Hippocampal formation (tissue), 2 donors: ENCODE measurements at regions not wholly inside any gene's neighbourhood (a gene's known extent, or its start where the extent isn't known, plus 50 kb on each side); places are given as distances from the start of the nearest gene placed in this dataset.

Experiments used
- DNase-seq, 2 donors: peaks; one replicate each; lab custom pipeline; 2025; lab: John Stamatoyannopoulos, UW

DNA sequence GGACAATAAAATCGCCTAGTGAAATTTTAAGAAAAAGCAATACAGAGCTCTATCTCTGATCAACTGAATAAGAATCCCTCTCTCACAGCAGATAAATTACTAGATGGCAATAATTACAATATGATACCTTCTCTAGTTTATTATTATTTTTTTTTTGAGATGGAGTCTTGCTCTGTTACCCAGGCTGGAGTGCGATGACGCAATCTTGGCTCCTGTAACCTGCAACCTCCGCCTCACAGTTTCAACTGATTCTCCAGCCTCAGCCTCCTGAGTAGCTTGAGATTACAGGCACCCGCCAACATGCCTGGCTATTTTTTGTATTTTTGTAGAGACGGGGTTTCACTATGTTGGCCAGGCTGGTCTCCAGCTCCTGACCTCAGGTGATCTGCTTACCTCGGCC, 129.3 kb upstream of the PTCHD4 start:
- DNase-seq = no peak

DNA sequence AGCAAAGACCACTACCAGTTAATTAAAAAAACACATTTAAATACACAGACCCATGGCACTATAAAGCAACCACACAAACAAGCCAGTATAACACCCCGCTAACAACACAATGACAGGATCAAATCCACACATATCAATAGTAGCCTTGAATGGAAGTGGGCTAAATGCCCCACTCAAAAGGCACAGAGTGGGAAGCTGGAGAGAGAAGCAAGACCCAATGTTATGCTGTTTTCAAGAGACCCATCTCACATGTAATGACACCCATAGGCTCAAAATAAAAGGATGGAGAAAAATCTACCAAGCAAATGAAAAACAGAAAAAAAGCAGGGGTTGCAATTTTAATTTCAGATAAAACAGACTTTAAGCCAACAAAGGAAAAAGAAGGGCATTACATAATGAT, 125.4 kb upstream of the PTCHD4 start:
- DNase-seq = no peak

DNA sequence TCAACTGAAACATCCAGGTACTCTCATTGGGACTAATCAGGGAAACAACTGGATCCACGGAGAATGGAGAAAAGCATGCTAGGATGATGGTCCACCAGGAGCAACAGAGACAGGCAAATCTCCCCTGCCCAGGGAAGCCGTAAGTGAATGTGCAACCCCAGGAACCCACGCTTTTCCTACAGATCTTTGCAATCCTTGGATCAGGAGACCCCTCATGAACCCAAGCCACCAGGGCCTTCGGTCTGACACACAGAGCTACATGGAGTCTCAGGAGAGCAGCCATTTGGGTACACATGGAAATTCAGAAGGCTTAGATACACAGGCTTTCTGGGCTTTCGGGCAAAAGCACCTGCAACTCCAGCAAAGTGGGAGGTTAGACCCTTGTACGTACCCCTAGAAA, 122.1 kb upstream of the PTCHD4 start:
- DNase-seq = no peak

GRCh38 chr6:48229841-48230240, 118.8 kb upstream of the PTCHD4 start:
- DNase-seq = no peak

DNA sequence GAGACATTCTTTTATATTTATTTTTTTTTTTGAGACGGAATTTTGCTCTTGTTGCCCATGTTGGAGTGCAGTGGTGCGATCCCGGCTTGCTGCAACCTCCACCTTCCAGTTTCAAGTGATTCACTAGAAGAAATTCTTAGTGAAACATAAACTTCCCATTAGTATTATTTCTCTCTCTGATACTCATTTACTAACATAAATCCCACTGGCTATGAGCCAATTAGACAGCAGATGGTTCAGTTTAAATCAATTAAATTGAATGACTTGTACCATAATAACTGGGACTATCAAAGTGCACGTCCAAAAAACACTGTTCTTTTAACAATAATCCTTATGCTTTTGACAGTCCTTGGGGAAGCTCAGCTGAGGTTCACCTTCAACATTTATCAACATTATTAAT, 111.2 kb upstream of the PTCHD4 start:
- DNase-seq = no peak

- DNase-seq = no peak
Measured at GRCh38 chr6:48213076-48213788, 102.2 kb upstream of the PTCHD4 start.

DNA sequence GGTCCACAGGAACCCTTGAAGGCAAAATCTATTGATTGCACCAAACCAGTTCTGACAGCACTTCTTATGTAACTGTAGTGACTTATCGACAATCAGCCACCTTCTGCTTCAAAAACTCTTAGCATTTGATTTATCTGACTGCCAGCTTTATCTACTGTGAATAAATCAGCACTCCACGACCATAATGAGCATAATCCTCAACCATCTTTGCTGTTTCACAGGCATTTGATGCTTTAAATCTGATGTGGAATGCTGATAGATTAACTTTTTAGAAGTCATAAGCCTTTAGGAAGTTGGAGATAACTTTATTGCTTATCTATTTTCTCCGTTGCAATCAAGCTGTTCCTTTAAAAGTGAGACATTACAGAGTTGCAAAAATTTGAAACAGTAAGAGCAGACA, 101.5 kb upstream of the PTCHD4 start:
- no peak for DNase-seq

- no peak for DNase-seq
Measured at GRCh38 chr6:48206091-48206490, 95.1 kb upstream of the PTCHD4 start.

DNA sequence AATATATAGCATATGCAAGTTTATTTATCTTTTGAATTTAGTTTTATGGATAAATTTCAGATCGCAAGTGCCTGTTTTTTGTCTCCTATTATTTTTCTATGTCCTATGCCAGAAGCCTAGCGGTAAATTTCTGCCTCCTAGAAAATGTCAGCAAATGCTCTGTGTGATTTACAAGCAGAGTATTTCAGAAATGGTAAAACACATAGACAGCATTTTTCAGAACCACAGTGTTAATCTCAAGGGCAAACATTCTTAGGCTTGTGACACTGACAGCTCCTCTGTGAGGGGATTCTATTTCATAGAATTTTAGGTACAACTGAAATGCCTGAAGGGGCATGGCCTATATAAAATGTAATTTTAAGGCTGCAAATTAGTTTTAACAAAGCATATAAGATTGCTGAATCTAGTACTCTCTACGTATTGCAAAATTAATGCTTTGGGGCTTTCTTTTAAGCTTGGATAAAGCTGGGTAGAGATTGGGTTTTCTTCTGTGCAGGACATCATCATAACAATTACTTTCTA, 89.9 kb upstream of the PTCHD4 start:
- no peak for DNase-seq

DNA sequence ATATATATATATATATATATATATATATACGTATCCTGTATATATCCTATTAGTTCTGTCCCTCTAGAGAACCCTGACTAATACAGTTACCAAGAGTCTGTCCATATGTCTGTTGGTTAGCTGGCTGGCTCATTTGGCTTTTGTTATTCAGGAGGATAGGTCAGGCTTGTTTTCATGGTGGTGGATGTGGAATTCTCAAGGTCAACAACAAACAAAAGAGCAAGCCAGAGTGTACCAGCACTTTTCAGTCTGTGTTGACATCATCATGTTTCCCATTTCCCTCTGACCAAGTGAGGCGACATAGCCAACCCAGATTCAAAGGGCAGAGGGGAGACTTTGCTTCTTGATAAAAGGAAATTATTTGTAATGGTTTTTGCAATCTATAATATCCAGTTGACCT, 88.5 kb upstream of the PTCHD4 start:
- no peak for DNase-seq

- no peak for DNase-seq
Measured at GRCh38 chr6:48197941-48198340, 86.9 kb upstream of the PTCHD4 start.

DNA sequence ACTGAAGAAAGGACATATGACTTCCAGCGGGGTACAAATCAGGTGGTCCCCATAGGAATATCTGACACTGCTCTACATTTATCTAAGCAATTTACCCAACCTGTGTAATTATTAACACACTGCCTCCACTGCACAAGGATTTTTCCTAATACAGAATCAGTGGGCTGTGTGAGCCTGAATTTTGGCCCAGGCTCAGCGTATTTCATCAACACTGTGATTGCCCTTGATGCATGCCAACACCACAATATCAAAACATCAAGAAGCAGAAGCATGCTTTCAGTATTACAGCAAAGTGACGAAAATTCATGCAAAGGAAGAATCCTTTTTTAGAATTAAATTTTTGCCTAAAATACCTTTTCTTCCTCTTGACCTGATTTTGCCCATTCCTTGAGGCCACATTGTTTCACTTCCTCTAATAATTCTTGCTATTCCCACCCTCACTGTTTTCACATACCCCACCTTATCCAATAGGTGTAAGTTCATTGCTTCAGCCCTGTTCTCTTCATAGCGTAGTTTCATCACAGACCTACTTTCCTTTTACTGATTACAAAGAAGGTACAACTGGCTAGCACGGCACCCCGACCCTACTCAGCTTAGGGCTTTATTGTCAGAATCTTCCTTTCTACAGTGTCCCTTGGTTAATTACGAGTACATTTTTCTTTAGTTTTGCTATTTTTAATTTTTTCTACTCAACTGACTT, 83.7 kb upstream of the PTCHD4 start:
- DNase-seq = no peak

- no peak for DNase-seq
Measured at GRCh38 chr6:48188158-48188557, 77.2 kb upstream of the PTCHD4 start.

GRCh38 chr6:48186746-48187145, 75.7 kb upstream of the PTCHD4 start:
- no peak for DNase-seq

- no peak for DNase-seq
Measured at GRCh38 chr6:48184648-48185047, 73.7 kb upstream of the PTCHD4 start.

GRCh38 chr6:48183811-48184605, 73.0 kb upstream of the PTCHD4 start:
- no peak for DNase-seq

DNA sequence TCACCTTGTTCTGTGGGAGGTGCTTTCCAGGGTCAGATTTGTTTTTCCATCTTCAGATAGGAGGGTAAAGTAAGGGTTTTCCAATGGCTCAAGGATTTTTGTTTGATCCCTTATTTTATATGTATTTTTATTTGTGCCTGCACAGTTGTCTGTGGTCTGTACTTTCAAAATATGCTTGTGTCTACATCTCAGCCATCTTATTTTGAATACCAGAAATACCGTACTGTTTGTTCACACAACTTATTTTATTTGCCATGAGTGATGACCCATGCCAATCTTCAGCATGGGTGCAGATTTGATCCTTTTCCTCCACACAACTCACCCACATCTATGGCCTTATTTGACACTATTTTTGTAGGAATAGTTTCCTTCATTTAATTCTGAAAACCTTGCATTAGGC, 72.2 kb upstream of the PTCHD4 start:
- no peak for DNase-seq

GRCh38 chr6:48178700-48179099, 67.7 kb upstream of the PTCHD4 start:
- DNase-seq = no peak

GRCh38 chr6:48177786-48178185, 66.8 kb upstream of the PTCHD4 start:
- DNase-seq = no peak

DNA sequence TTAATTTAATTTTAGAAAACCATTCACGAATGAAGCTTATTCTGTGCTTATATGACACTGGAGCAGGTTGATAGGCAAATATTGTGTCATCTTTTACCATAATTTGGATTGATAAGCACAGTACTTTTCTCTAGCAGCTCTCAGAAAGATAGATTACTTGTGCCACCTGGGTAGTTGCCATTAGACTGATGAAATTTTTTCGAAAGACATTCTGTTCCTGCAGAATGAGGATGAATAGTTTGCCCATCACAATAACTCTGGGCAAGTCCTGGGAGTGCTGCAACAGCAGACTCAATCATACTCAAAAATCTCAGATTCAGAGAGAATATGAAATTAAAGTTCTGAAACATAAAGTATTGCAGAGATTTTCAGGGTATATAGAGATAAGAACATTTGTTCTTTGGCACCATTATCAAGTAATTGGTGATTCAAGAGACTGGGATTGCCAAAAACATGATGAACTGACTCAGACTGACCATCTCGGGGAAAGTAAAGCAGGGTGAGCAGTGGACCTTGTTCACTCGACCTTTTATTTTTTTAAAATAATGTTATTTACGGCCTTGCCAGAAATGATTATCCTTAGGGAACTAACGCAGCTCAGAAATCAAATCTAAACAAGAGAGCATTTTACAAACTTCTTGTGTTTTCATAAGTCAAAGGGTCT, 65.8 kb upstream of the PTCHD4 start:
- DNase-seq = no peak

GRCh38 chr6:48169635-48170034, 58.6 kb upstream of the PTCHD4 start:
- DNase-seq = no peak
